ENCODE measurements at regions not wholly inside any gene's neighbourhood (a gene's known extent, or its start where the extent isn't known, plus 50 kb on each side); places are given as distances from the start of the nearest gene placed in this dataset.
"Not testable (repeated sequence)": the region's sequence is repeated elsewhere in the genome, so short reads cannot be mapped to it uniquely, and the experiment has no call there.

DNA sequence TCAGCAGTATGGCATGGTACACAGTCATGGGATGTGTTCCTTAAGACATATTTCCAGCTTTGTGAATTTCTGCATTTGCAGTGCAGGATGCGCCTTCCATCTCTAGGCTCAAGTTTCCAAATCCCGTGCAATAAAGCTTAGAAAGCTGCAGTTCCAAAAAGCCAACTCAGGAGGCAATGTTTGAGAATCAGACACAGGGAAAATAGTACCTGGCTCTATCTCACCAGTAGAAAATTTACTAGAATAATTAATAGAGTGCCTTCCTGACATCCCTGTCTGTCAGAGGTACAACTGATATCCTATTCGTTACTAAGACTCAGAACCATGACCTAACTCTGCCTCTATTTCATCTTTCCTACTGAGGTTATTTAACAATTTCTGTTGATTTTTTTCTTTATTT is 1333.0 kb downstream of the PCDH19 start:
- FAIRE-seq = no peak

DNA sequence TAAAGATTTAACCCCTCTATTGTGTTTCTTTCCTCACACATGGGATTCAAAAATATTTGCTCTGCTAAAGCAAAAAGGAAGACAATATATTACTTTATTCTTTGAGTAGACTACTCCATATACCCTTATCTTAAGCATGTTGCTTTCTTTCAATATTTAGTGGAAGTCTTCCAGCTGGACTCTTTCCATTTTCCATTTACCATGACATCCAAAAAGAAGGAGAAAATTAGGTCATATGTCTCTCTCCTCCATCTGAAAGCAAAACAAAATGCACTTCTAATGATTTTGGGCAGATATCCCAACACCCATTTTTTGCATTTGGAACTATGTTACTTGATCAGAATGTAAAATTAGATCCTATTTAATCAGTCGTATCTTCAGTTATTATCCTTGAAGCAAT is 1336.5 kb downstream of the PCDH19 start:
- FAIRE-seq = no peak

DNA sequence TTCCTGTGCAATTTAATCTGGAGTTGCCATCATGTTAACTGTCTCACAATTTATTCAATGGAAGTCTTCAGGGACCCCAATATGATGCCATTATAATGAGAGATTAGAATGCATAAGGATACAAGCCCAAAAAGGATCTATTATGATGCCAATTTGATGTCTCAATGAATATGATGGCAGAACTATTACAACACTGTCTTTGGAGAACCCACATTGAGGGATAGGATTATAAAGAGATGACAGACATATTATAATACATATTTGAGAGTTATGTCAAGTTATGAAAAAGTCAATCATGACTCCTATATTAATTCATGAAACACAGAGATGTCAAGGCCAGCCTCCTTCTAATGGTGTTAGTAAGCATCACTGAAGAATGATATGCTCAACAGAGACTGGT is 1358.4 kb downstream of the PCDH19 start:
- no peak for FAIRE-seq

DNA sequence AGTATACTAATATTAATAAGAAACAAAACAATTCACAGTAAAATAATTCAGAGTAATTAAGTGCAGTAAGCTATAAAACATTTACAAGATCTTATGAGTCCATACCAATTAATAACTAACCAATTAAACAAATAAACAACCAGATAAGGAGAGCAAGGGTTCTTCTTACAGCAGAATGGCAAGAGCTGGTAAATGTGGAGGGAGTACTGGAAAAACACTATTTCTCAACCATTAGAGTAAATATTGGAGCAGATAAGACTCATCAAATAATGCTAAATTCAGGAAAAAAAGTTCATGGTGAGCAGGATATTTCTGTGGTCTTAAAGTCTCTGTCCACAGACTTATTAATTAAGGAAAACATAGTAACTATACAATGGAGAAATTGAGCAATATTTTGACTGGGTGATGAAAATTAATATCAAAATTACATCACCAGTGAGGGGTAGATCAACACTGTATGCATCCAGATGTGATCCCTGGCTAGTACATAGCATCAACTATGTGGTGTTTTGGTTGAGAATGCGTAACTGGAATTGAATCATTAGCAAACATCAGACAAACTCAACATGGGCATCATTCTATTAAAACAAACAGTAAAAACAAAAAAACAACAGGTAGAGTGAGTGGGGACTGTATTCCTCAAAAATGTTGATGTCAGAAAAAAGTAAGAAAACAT is 1376.7 kb downstream of the PCDH19 start:
- FAIRE-seq = no peak

DNA sequence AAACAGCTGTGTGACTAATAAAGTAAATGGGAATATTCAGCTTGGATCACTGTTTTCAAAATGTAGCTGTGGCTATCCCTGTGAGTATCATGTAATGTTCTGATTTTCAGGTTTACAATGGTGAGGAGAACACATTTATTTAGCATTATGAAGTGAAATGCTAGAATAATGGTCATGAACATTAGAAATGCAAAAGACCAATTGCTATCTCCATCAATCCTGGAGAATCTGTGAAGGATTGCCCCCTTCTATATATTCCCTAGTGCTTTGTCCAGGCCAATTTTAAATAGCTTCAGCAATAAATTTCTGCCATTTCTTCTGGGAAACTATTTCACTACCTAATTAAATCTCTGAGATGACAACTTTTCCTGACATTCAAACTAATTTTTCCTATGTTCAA is 1399.1 kb downstream of the PCDH19 start:
- no peak for FAIRE-seq

DNA sequence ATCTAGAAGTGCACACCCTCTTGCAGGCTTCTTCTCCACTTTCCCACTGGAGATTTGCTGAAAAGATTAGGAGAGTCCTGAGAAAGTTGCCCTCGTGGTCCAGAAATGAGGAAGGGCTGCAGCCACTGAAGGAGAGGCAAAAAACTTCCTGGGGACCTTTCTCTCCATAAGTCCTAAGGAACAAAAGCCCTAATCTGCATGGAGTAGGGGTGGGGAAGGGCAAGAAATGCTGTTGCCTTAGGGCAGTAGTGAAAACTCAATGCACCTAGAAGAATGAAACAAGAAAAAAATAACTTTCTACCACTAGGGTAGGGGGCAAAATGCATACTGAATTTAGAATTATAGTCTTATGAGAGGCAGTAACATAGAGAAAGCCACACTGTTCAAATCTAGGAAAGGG is 1408.8 kb downstream of the PCDH19 start:
- FAIRE-seq = no peak

DNA sequence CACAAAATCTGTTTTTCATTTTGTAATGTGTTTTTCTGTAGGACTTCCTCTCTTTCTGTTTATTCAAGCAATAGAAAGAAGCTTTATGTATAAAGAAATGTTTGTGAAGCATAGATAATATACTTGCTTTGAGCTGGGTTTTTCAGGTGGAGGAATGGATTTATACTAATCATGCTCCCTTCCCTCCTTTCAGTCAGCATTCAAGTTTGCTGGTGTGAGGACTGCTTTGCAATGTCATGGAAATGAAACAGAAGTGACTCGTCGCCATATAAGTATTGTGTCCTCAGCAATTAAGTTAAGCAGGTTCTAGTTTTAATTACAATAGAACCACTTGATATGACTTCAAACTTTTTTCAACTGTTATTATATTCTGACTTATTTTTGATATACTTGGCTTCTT is 1447.1 kb downstream of the PCDH19 start:
- FAIRE-seq = no peak

DNA sequence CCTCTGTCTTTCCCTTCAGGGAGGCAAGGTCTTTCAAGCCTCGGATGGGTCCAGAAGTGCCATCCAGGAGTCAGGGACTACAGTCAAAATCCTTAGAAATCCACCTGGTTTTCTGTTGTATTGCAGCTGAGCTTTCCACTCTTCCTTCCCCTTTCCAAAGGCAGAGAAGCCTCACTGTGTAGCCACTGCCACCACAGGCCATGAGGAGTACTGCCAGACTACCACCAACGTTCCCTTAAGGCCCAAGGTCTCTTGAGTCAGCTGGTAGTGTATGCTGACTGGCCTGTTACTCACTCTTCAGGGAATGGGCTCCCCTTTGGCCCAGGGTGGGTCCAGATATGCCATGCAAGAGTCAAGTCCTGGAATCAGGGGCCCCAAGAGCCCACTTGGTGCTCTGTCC is 1454.1 kb downstream of the PCDH19 start:
- FAIRE-seq = no peak

DNA sequence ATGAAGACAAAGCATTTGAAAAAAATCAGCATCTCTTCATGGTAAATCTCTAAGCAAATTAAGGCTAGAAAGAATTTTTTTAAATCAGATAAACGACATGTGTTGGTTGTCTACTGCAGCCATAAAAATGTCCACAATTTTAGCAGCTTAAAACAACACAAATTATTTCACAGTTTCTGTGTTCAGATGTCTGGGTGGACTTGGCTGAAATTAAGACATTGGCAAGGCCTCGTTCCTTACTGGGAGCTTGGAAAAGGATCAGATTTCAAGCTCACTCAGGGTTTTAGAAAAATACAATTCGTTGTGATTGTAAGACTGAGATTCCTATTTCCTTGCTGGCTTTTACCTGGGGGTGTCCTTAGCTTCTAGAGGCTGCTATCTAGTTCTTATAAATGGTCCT is 1470.6 kb downstream of the PCDH19 start:
- FAIRE-seq = no peak

DNA sequence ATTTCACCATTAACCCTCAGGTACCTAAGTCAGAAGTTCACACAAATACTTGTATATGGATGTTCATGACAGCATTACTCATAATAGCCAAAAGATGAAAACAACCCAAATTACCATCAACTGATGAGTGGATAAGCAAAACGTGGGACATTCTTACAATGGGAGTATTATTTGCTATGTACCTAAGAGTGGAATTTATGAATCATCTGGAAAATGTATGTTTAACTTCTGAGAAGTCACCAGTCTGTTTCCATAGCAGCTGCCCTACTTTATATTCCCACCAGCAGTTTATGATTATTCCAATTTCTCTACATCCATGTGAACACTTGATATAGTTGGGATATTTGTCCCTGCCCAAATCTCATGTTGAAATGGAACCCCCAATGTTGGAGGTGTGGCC is 1478.9 kb downstream of the PCDH19 start:
- FAIRE-seq = no peak

DNA sequence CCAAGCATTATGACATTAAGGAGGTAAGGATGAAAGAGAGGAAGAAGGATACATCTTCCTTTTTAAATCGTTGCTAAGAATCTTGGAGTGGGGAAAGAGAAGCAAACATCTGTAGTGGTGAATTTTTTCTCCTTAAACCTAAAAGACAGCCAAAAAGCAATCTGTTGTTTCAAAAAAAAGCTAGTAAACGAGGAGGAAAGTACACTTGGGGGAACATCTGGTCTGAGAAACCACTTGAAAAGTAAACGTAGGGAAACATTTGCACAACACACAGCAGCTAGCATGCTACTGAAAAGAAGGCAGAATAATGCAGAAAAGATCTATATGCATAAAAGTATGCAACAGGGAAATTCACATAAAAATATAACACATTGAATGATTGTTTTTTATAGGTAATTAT is 1485.6 kb downstream of the PCDH19 start:
- FAIRE-seq = no peak

DNA sequence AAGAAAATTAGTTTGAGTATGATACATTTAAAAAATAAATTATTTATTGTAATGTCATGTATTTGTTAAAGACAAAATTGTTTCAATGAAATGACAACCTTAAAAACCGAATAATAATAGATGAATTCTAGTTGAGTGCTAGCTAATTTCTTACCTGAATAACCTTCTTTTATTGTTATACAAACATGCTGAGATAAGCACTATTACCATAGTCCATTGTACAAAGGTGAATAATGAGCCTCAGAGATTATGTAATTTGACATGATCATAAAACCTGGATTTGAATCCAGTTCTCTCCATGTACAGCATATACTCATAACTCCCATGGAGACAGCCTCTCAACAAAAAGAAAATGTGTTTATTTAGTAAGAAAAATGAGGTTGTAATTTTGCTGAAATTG is 1512.9 kb downstream of the PCDH19 start:
- FAIRE-seq = no peak

DNA sequence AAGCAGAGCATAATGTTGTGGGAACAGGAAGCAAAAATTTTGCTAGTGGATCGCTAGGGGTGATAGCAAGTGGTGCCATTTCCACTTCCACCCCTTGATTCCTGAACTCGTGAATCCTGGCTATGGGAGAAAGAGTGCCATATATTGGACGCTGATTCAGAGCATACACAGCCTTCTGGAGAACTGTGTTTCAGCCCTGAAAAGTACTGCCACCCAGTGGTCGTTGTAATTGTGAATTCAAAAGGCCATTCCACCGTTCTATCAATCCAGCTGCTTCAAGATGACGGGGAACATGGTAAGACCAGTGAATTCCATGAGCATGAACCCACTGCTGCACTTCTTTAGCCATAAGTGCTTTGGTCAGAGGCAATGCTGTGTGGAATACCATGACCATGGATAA is 1559.4 kb downstream of the PCDH19 start:
- FAIRE-seq = not testable (repeated sequence)
